T-cell (primary cell): ENCODE measurements at regions not wholly inside any gene's neighbourhood (a gene's known extent, or its start where the extent isn't known, plus 50 kb on each side); places are given as distances from the start of the nearest gene placed in this dataset.

Experiments
- ATAC-seq, 4 experiments: fragments of 200-7000 bp in 3 of 4; fragments of 150-1000 bp in 1 of 4; cut with Tn5 transposase; replicated peaks in 1 of 4; 1 replicate in 3 of 4; 2 replicates in 1 of 4; pipeline ENCODE4 v1.10.0; 2021; ENCODE audit warnings: moderate library complexity in 3 of 4, mild to moderate bottlenecking in 2 of 4, moderate number of reproducible peaks in 1 of 4
- CTCF ChIA-PET, 2 donors: fragments of 300-600 bp; sonication (Branson Sonifier 250); formaldehyde crosslinking; loops; one replicate each; lab custom pipeline; 2022; ENCODE audit warnings: antibody characterized with exemption in 2 of 2; lab: Charles Lee
- POLR2A ChIA-PET, 2 donors: fragments of 300-600 bp; sonication (Branson Sonifier 250); formaldehyde crosslinking; loops; one replicate each; lab custom pipeline; 2022; ENCODE audit warnings: antibody characterized with exemption in 2 of 2; lab: Charles Lee
- DNase-seq, 35 experiments: peaks; one replicate each; pipeline versions ENCODE4 v3.0.0 to v3.0.0-alpha.2; 2013 to 2023
- H3K27ac ChIP-seq: one replicate; pipeline ENCODE4 v1.5.1; 2013; ENCODE audit warnings: low read length
- H3K27me3 ChIP-seq, 2 experiments: replicated peaks in 1 of 2; 1 replicate in 1 of 2; 2 replicates in 1 of 2; pipeline versions ENCODE4 v1.6.1 to v1.7.0; 2013; ENCODE audit warnings: low read length in 1 of 2, mixed read lengths in 1 of 2; ENCODE audit not compliant: control insufficient read depth in 2 of 2, insufficient read depth in 2 of 2; ENCODE audit errors: extremely low read depth in 1 of 2
- H3K36me3 ChIP-seq, 2 donors: 1 replicate in 1 of 2; 2 replicates in 1 of 2; pipeline versions ENCODE4 v1.6.1 to v1.7.0; 2013; ENCODE audit warnings: low read length in 1 of 2; ENCODE audit not compliant: control insufficient read depth in 2 of 2, insufficient read depth in 1 of 2; ENCODE audit errors: extremely low read depth in 1 of 2
- H3K4me1 ChIP-seq, 2 experiments: 1 replicate in 1 of 2; 2 replicates in 1 of 2; pipeline versions ENCODE4 v1.6.1 to v1.7.0; 2013; ENCODE audit warnings: low read length in 2 of 2, mixed read lengths in 1 of 2; ENCODE audit not compliant: insufficient read depth in 2 of 2, control insufficient read depth in 1 of 2; ENCODE audit errors: extremely low read depth in 1 of 2
- H3K4me3 ChIP-seq, 2 donors: 1 replicate in 1 of 2; 2 replicates in 1 of 2; pipeline versions ENCODE4 v1.5.1 to v1.7.0; 2013; ENCODE audit warnings: mild to moderate bottlenecking in 2 of 2, low read length in 1 of 2, moderate library complexity in 1 of 2; ENCODE audit not compliant: control insufficient read depth in 1 of 2; ENCODE audit errors: extremely low read depth in 1 of 2
- H3K9me3 ChIP-seq: 2 replicates; pipeline ENCODE4 v1.7.0; 2013
- H3K27ac Mint-ChIP-seq, 2 donors: one replicate each; pipeline ENCODE4 v1.8.0; 2020 to 2021; ENCODE audit warnings: mild to moderate bottlenecking in 2 of 2, mixed read lengths in 2 of 2
- H3K27me3 Mint-ChIP-seq, 2 donors: one replicate each; pipeline ENCODE4 v1.8.0; 2021 to 2022; ENCODE audit warnings: mixed read lengths in 2 of 2
- H3K36me3 Mint-ChIP-seq: one replicate; pipeline ENCODE4 v1.8.0; 2021; ENCODE audit warnings: mixed read lengths
- H3K4me1 Mint-ChIP-seq, 3 donors: one replicate each; pipeline ENCODE4 v1.8.0; 2020 to 2022; ENCODE audit warnings: mixed read lengths in 3 of 3, mild to moderate bottlenecking in 1 of 3
- H3K4me3 Mint-ChIP-seq, 3 donors: one replicate each; pipeline ENCODE4 v1.8.0; 2020 to 2022; ENCODE audit warnings: mild to moderate bottlenecking in 3 of 3, mixed read lengths in 3 of 3, moderate library complexity in 3 of 3
- H3K9me3 Mint-ChIP-seq, 3 donors: one replicate each; pipeline ENCODE4 v1.8.0; 2020 to 2022; ENCODE audit warnings: mixed read lengths in 3 of 3
- WGBS: methylation state at CpG from one replicate; pipeline ENCODE4 v1.1.5; 2013; ENCODE audit warnings: missing lambda C conversion rate; ENCODE audit not compliant: insufficient coverage; 5-methylcytosine and 5-hydroxymethylcytosine counted together

DNA sequence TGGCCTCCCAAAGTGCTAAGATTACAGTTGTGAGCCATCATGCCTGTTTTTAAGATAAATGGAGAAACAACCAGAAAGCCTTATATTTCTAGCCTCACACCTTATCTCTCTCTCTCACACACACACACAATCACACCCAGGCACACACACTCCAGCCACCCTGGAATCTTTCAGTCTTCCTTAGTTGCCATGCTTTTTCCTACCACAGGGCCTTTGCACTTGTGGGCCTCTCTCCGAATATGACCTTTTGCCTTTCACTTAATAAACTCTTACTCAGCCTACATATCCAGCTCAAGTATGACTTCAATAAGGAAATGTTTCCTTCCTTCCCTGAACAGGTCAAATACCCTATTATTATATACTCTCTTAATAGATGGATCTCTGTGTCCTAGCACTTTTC, 290.7 kb downstream of the NFIB start:
- Histone ChIP-seq H3K27me3 (no peaks in the 10 kb centered on the region), H3K4me3 (no peak overlapping the region), H3K4me1 (no peaks in the 10 kb centered on the region), H3K9me3 (no peaks in the 10 kb centered on the region), H3K36me3 (no peaks in the 10 kb centered on the region), H3K27ac (no peak overlapping the region)
- Mint-ChIP-seq H3K4me3 (no peak overlapping the region), H3K9me3 (peaks cover 5 to 9% (median 8%) of the 10 kb centered on the region in 3 donors), H3K4me1 (no peaks in the 10 kb centered on the region), H3K27ac (no peak overlapping the region), H3K27me3 (no peaks in the 10 kb centered on the region), H3K36me3 (no peaks in the 10 kb centered on the region)
- no peak for DNase-seq
- CTCF ChIA-PET = no interaction called here
- no CpG with 5 or more reads among the region's 1 CpG for WGBS
- POLR2A ChIA-PET = no interaction called here
- ATAC-seq = no peak

DNA sequence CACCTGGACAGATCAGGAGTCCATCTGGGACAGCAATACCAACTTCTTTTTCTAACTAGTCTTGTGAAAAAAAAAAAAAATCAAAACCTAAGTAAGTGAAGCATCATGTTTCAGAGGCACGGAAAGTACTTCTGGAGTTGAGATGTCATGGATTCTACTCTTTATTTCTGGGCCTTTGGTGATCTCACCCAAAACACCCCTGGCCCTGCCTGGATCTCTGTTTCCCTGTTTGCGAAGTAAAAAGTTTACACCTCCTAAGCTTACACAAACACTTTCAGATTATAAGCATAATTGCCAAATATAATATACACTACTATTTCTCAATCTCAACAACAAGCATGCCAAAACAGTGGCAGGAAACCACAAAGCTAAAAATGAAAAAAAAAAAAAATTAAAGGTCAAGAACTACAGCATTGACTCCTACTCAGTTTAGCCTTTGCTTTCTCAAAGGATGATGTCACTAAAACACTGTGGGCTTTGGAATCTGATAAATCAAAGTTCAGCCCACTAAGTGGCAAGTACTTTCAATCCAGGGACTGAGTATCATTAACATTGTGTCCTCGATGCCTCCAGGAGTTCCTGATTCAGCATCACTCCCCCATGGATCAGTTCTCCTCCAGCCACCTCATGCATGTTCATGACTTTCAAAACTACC, 291.9 kb downstream of the NFIB start:
- ChIA-PET POLR2A (no interaction called here), CTCF (no interaction called here)
- Histone ChIP-seq H3K27ac (no peak overlapping the region), H3K36me3 (no peaks in the 10 kb centered on the region), H3K27me3 (no peaks in the 10 kb centered on the region), H3K4me1 (no peaks in the 10 kb centered on the region), H3K9me3 (no peaks in the 10 kb centered on the region), H3K4me3 (no peak overlapping the region)
- H3K36me3 Mint-ChIP-seq = no peaks in the 10 kb centered on the region
- no peak overlapping the region for H3K4me3 Mint-ChIP-seq
- H3K4me1 Mint-ChIP-seq = no peaks in the 10 kb centered on the region
- peaks cover 5 to 9% (median 8%) of the 10 kb centered on the region in 3 donors for H3K9me3 Mint-ChIP-seq
- DNase-seq (no peak), ATAC-seq (no peak)
- no peaks in the 10 kb centered on the region for H3K27me3 Mint-ChIP-seq
- 85% methylated on average over 2 of the region's 3 CpGs for WGBS
- no peak overlapping the region for H3K27ac Mint-ChIP-seq

DNA sequence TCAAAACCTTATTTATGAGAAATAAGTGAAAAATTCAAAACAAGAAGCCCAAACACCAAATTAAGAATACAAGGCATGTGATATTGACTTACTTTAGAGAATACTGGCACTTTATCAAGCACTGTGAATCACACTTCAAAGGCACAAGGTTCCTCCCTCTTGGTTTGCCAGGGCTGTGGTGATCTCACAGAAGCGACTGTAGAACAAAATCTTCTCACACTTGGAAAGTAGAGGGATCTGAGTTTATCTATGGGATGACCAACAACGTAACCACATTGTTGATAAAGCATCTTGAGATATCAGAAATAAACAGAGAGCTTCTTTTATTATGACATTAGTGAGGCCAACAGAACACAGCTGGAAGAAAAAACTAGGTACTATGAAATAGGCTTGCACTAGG, 295.9 kb downstream of the NFIB start:
- ChIA-PET POLR2A (no interaction called here), CTCF (no interaction called here)
- Mint-ChIP-seq H3K27me3 (no peaks in the 10 kb centered on the region), H3K36me3 (no peaks in the 10 kb centered on the region), H3K4me1 (no peaks in the 10 kb centered on the region), H3K4me3 (no peak overlapping the region), H3K9me3 (peaks cover 5 to 14% (median 10%) of the 10 kb centered on the region in 3 donors), H3K27ac (no peak overlapping the region)
- WGBS = no CpG with 5 or more reads among the region's 2 CpGs
- Histone ChIP-seq H3K9me3 (no peaks in the 10 kb centered on the region), H3K27me3 (no peaks in the 10 kb centered on the region), H3K4me3 (no peak overlapping the region), H3K36me3 (no peaks in the 10 kb centered on the region), H3K27ac (no peak overlapping the region), H3K4me1 (no peaks in the 10 kb centered on the region)
- no peak for ATAC-seq
- no peak for DNase-seq

DNA sequence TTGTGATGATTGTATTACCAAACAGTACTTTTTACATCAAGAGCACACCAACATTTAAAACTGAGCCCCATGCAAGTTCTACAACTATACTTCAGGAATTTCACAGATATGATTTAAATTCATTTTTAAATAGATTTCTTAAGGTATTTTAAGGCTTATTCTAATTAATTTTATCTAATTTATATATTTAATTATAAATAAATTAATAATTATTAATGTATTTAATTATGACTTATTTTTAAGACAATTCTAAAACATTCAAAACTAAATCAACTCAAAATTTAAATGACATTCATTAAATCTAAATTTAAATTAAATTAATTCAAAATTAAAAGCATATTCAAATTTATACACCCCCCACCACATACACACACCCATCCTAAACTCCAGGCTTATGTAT, 299.2 kb downstream of the NFIB start:
- H3K36me3 Mint-ChIP-seq = no peaks in the 10 kb centered on the region
- no peak for DNase-seq
- no peaks in the 10 kb centered on the region for H3K4me1 ChIP-seq
- H3K4me3 ChIP-seq = no peak overlapping the region
- no peaks in the 10 kb centered on the region for H3K9me3 ChIP-seq
- H3K4me3 Mint-ChIP-seq = no peak overlapping the region
- ATAC-seq = no peak
- ChIA-PET POLR2A (no interaction called here), CTCF (no interaction called here)
- no peak overlapping the region for H3K27ac ChIP-seq
- H3K27ac Mint-ChIP-seq = no peak overlapping the region
- no peaks in the 10 kb centered on the region for H3K36me3 ChIP-seq
- H3K27me3 Mint-ChIP-seq = no peaks in the 10 kb centered on the region
- peaks cover 4 to 14% (median 14%) of the 10 kb centered on the region in 3 donors for H3K9me3 Mint-ChIP-seq
- H3K4me1 Mint-ChIP-seq = no peaks in the 10 kb centered on the region
- no peaks in the 10 kb centered on the region for H3K27me3 ChIP-seq

DNA sequence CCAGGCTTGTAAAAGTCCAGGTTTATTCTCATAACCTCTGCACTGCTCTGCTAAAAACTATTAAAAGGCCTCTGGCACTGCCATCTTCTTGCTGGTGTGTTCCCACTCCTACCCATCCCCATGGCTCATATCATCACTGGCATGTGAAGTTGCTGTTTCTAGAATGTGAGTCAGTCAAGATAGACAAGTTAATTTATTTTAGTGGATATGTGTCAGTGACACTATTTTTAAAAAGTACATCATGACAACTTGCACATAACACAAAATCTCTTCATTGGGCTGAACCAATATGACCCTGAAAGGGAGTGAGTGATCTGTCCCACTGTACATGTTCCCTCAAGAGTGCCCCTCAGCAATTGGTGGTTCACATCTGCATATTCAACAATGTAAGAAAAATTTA, 299.7 kb downstream of the NFIB start:
- no peaks in the 10 kb centered on the region for H3K9me3 ChIP-seq
- no peaks in the 10 kb centered on the region for H3K27me3 ChIP-seq
- no peaks in the 10 kb centered on the region for H3K4me1 ChIP-seq
- Mint-ChIP-seq H3K4me3 (no peak overlapping the region), H3K9me3 (peaks cover 4 to 14% (median 13%) of the 10 kb centered on the region in 3 donors), H3K27ac (no peak overlapping the region), H3K27me3 (no peaks in the 10 kb centered on the region), H3K36me3 (no peaks in the 10 kb centered on the region), H3K4me1 (no peaks in the 10 kb centered on the region)
- ATAC-seq (no peak), DNase-seq (no peak)
- POLR2A ChIA-PET = no interaction called here
- no peak overlapping the region for H3K27ac ChIP-seq
- CTCF ChIA-PET = no interaction called here
- no peaks in the 10 kb centered on the region for H3K36me3 ChIP-seq
- no peak overlapping the region for H3K4me3 ChIP-seq

DNA sequence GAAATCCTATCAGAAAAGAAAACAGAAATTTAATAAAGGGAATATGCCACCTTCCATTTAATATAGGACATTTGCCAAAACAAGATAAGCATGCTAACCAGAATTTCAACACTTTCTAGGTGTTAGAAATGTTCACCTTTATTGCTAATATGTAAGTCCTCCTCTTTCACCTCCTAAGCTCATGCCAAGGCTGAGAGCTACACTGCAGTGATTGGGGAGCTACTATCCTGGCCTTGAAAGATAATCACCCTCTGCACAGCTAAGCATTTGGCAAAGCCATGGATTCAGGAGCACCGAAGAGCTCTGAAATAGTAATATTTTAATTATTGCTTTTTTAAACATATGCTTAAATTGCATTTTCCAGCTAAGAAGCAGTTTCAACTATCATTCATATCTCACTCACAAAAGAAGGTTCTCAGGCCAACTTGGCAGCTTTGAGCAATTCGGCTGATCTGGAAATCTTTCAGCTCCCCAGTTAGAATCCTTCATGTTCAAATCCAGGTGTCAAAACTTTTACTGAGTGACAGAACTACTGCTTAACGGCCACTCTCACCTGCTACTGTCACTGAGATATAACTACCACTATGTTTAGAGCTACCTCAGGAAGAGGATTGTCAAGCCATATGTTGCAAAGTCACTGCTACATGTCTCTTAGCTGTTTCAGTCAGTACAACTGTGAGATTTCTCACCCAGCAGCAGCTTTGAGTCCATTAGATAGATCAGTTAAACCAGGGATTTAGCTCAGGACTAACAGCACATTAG, 302.0 kb downstream of the NFIB start:
- Mint-ChIP-seq H3K4me3 (no peak overlapping the region), H3K4me1 (no peaks in the 10 kb centered on the region)
- WGBS = 75% methylated on average over 2 of the region's 3 CpGs

More for the DNA sequence above, 302.0 kb downstream of the NFIB start:
- no peaks in the 10 kb centered on the region for H3K27me3 Mint-ChIP-seq
- Histone ChIP-seq H3K9me3 (no peaks in the 10 kb centered on the region), H3K27me3 (no peaks in the 10 kb centered on the region), H3K36me3 (no peaks in the 10 kb centered on the region), H3K4me1 (no peaks in the 10 kb centered on the region), H3K4me3 (no peak overlapping the region), H3K27ac (no peak overlapping the region)
- ChIA-PET CTCF (no interaction called here), POLR2A (no interaction called here)
- peaks cover 4 to 14% (median 9%) of the 10 kb centered on the region in 3 donors for H3K9me3 Mint-ChIP-seq
- DNase-seq = no peak
- no peak overlapping the region for H3K27ac Mint-ChIP-seq
- H3K36me3 Mint-ChIP-seq = no peaks in the 10 kb centered on the region
- no peak for ATAC-seq
